Renal pelvis (tissue), 1 donor: ENCODE measurements at regions not wholly inside any gene's neighbourhood (a gene's known extent, or its start where the extent isn't known, plus 50 kb on each side); places are given as distances from the start of the nearest gene placed in this dataset.
A peak's percentile ranks its signal among the peaks of the same experiment; 100 is the strongest.
"Not testable (repeated sequence)": the region's sequence is repeated elsewhere in the genome, so short reads cannot be mapped to it uniquely, and the experiment has no call there.

ENCODE experiments used
- DNase-seq: peaks from one replicate; pipeline ENCODE4 v3.0.0-alpha.2; 2013

- no peak for DNase-seq
Measured at GRCh38 chr3:26964836-26965235, 342.3 kb downstream of the LRRC3B start.

GRCh38 chr3:26967501-26967900, 344.9 kb downstream of the LRRC3B start:
- no peak for DNase-seq

GRCh38 chr3:26984416-26985390, 362.1 kb downstream of the LRRC3B start:
- no peak for DNase-seq

- no peak for DNase-seq
Measured at GRCh38 chr3:26989037-26989436, 366.5 kb downstream of the LRRC3B start.

- DNase-seq: no peak
Measured at GRCh38 chr3:26997226-26997625, 372.0 kb downstream of the NEK10 start.

GRCh38 chr3:27010834-27011233, 358.3 kb downstream of the NEK10 start:
- no peak for DNase-seq

GRCh38 chr3:27022096-27022761, 347.0 kb downstream of the NEK10 start:
- DNase-seq: no peak

- no peak for DNase-seq
Measured at GRCh38 chr3:27024493-27024892, 344.7 kb downstream of the NEK10 start.

GRCh38 chr3:27025718-27026117, 343.5 kb downstream of the NEK10 start:
- no peak for DNase-seq

GRCh38 chr3:27031476-27031875, 337.7 kb downstream of the NEK10 start:
- DNase-seq: no peak

GRCh38 chr3:27034255-27034654, 334.9 kb downstream of the NEK10 start:
- DNase-seq: no peak

GRCh38 chr3:27040674-27041073, 328.5 kb downstream of the NEK10 start:
- DNase-seq: no peak

- not testable (repeated sequence) for DNase-seq
Measured at GRCh38 chr3:27042541-27042940, 326.6 kb downstream of the NEK10 start.

GRCh38 chr3:27043328-27043955, 325.7 kb downstream of the NEK10 start:
- no peak for DNase-seq

- no peak for DNase-seq
Measured at GRCh38 chr3:27044931-27045481, 324.2 kb downstream of the NEK10 start.

- peak; percentile 2 for DNase-seq
Measured at GRCh38 chr3:27046351-27046750, 322.8 kb downstream of the NEK10 start.

- DNase-seq: no peak
Measured at GRCh38 chr3:27049792-27050191, 319.4 kb downstream of the NEK10 start.

GRCh38 chr3:27051527-27051926, 317.7 kb downstream of the NEK10 start:
- not testable (repeated sequence) for DNase-seq

GRCh38 chr3:27056326-27056725, 312.9 kb downstream of the NEK10 start:
- no peak for DNase-seq

GRCh38 chr3:27059489-27059888, 309.7 kb downstream of the NEK10 start:
- no peak for DNase-seq
